MM.1S (cell line): ENCODE measurements at regions not wholly inside any gene's neighbourhood (a gene's known extent, or its start where the extent isn't known, plus 50 kb on each side); places are given as distances from the start of the nearest gene placed in this dataset.

ENCODE experiments used
- EZH2phosphoT487 ChIP-seq: fragments of 300-600 bp; sonication (generic); IDR thresholded peaks from 2 replicates; pipeline ENCODE4 v1.6.1; 2018; ENCODE audit warnings: antibody characterized with exemption, low read length
- TF ChIP-seq, protein P1 (sequence below): fragments of 300-600 bp; sonication (generic); IDR thresholded peaks from 2 replicates; pipeline ENCODE4 v1.5.1; 2016; ENCODE audit warnings: antibody characterized with exemption, low read length, mixed read lengths

DNA sequence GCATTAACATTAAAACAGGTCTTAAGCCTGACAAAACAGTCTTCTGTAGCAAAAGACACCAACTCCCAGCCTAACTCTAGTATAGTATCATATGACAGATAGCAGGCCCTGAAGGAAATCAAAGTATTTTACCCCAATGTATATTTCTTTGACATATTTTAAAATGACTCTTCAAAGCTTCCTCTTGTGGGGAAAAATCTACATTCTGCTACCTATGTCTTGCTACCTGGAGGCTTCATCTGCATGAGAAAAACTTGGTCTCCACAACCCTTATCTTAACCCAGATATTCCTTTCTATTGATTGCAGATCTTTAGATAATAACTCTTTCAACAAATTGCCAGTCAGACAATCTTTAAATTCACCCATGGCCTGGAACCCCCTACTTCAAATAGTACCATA lies 1620.4 kb downstream of the PCDH7 start:
- TF ChIP-seq, protein P1, sequence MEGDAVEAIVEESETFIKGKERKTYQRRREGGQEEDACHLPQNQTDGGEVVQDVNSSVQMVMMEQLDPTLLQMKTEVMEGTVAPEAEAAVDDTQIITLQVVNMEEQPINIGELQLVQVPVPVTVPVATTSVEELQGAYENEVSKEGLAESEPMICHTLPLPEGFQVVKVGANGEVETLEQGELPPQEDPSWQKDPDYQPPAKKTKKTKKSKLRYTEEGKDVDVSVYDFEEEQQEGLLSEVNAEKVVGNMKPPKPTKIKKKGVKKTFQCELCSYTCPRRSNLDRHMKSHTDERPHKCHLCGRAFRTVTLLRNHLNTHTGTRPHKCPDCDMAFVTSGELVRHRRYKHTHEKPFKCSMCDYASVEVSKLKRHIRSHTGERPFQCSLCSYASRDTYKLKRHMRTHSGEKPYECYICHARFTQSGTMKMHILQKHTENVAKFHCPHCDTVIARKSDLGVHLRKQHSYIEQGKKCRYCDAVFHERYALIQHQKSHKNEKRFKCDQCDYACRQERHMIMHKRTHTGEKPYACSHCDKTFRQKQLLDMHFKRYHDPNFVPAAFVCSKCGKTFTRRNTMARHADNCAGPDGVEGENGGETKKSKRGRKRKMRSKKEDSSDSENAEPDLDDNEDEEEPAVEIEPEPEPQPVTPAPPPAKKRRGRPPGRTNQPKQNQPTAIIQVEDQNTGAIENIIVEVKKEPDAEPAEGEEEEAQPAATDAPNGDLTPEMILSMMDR, result no peak
- TF ChIP-seq EZH2phosphoT487, result no peak
